IPS-20b (cell line): ENCODE measurements at regions not wholly inside any gene's neighbourhood (a gene's known extent, or its start where the extent isn't known, plus 50 kb on each side); places are given as distances from the start of the nearest gene placed in this dataset.
"Not testable (repeated sequence)": the region's sequence is repeated elsewhere in the genome, so short reads cannot be mapped to it uniquely, and the experiment has no call there.

Experiments
- H3K27ac ChIP-seq: one replicate; pipeline ENCODE4 v1.5.1; 2013; ENCODE audit warnings: low read length
- H3K27me3 ChIP-seq: 2 replicates; pipeline ENCODE4 v1.6.1; 2013; ENCODE audit warnings: mild to moderate bottlenecking, low read length, inconsistent platforms; ENCODE audit not compliant: insufficient read depth
- H3K36me3 ChIP-seq: 2 replicates; pipeline ENCODE4 v1.6.1; 2013; ENCODE audit warnings: low read depth, mild to moderate bottlenecking, inconsistent platforms, low read length, moderate library complexity; ENCODE audit not compliant: insufficient read depth
- H3K4me1 ChIP-seq: 2 replicates; pipeline ENCODE4 v1.6.1; 2013; ENCODE audit warnings: mild to moderate bottlenecking, control low read depth, inconsistent platforms, low read length, moderate library complexity; ENCODE audit not compliant: insufficient read depth
- H3K4me3 ChIP-seq: 2 replicates; pipeline ENCODE4 v1.5.1; 2013; ENCODE audit warnings: mild to moderate bottlenecking, low read length, inconsistent platforms
- H3K9ac ChIP-seq: 2 replicates; pipeline ENCODE4 v1.6.1; 2013; ENCODE audit warnings: low read depth, mild to moderate bottlenecking, inconsistent platforms, low read length, moderate library complexity
- H3K9me3 ChIP-seq: 2 replicates; pipeline ENCODE4 v1.6.1; 2013; ENCODE audit warnings: mild to moderate bottlenecking, low read depth, low read length, inconsistent platforms; ENCODE audit not compliant: insufficient read depth

- H3K4me1 ChIP-seq, H3K27ac ChIP-seq: not testable (repeated sequence)
Measured at GRCh38 chrY:16120096-16120495, 1595.8 kb downstream of the NLGN4Y start.

DNA sequence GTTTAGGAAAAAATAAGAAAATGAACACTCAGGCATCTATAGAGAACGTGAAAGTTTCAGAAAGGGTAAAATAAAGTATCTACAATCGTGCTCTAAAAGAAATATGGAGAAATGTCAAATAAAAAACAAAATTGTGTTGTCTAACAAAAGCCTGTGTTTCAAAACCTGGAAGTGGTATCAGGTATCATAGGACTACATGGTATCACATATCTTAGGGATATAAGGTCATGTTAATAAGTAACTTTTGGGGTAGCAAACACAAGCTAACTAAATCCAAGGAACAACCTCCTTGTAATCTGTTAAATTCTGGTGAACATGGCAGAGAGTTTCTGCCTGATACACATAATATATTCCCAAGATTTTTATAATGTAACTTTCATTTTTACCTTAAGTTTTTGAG, 1597.7 kb downstream of the NLGN4Y start:
- no peaks in the 10 kb centered on the region for H3K9me3 ChIP-seq
- no peak overlapping the region for H3K4me3 ChIP-seq
- H3K27ac ChIP-seq = no peak overlapping the region
- H3K27me3 ChIP-seq = no peaks in the 10 kb centered on the region
- no peak overlapping the region for H3K9ac ChIP-seq
- no peaks in the 10 kb centered on the region for H3K36me3 ChIP-seq
- H3K4me1 ChIP-seq = no peaks in the 10 kb centered on the region; the same call in 1 of the 2 replicates

More at GRCh38 chrY:16120096-16120495, 1595.8 kb downstream of the NLGN4Y start:
- not testable (repeated sequence) for H3K4me3 ChIP-seq, H3K9ac ChIP-seq, H3K9me3 ChIP-seq, H3K36me3 ChIP-seq, H3K27me3 ChIP-seq

- Histone ChIP-seq H3K27ac (no peak overlapping the region), H3K36me3 (no peaks in the 10 kb centered on the region), H3K4me3 (no peak overlapping the region), H3K9ac (no peak overlapping the region), H3K27me3 (no peaks in the 10 kb centered on the region), H3K4me1 (no peaks in the 10 kb centered on the region; the same call in 1 of the 2 replicates), H3K9me3 (peaks cover 3% of the 10 kb centered on the region; the same call in 1 of the 2 replicates)
Measured at GRCh38 chrY:16124630-16125317, 1600.4 kb downstream of the NLGN4Y start.

GRCh38 chrY:16136581-16137298, 1612.4 kb downstream of the NLGN4Y start:
- Histone ChIP-seq H3K9me3 (no peaks in the 10 kb centered on the region), H3K36me3 (no peaks in the 10 kb centered on the region), H3K4me3 (peak overlapping the region; percentile 40; the same call in 1 of the 2 replicates), H3K4me1 (peaks cover 9% of the 10 kb centered on the region; the same call in 1 of the 2 replicates), H3K27me3 (no peaks in the 10 kb centered on the region), H3K27ac (peak overlapping the region; percentile 7), H3K9ac (peak overlapping the region; percentile 41; the same call in 1 of the 2 replicates)

DNA sequence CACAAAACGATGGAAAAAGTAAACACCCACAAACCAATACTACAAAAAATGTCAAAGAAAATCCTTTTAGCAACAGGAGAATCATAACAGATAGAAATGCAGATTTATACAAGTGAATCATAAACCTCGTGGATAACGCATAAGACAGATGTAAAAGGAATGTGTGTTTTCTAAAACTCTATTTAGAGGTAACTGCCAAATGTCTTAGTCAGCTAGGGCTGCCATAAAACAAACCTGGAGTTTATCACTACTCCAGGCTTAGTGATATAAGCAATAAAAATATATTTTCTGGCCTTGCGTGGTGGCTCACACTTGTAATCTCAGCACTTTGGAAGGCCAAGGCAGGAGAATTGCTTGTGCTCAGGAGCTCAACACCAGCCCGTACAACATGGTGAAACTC, 1633.5 kb downstream of the NLGN4Y start:
- Histone ChIP-seq H3K27me3 (no peaks in the 10 kb centered on the region), H3K27ac (no peak overlapping the region), H3K9me3 (no peaks in the 10 kb centered on the region), H3K4me3 (no peak overlapping the region), H3K36me3 (no peaks in the 10 kb centered on the region), H3K9ac (no peak overlapping the region), H3K4me1 (no peaks in the 10 kb centered on the region)

- H3K4me1 ChIP-seq, H3K9ac ChIP-seq, H3K4me3 ChIP-seq, H3K9me3 ChIP-seq, H3K27me3 ChIP-seq, H3K27ac ChIP-seq, H3K36me3 ChIP-seq: not testable (repeated sequence)
Measured at GRCh38 chrY:16175740-16176139, 1651.4 kb downstream of the NLGN4Y start.

DNA sequence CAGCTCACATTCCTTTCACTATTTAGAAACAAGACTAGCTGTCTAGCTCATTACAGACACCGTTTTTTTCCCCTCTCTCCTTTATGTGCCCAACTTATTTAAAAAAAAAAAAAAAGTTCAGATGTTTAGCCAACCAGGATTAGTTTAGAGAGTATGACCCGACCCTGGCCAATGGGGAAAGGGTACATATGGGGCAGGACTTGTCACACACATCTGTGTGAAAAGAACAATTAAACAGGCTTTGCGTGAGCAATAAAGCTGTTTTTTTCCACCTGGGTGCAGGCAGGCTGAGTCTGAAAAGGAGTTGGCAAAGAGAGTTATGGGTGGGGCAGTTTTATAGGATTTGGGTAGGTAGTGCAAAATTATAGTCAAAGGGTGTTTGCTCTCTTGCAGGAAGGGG, 1674.5 kb downstream of the CDY2B start:
- H3K9me3 ChIP-seq, H3K4me3 ChIP-seq, H3K27ac ChIP-seq: not testable (repeated sequence)

DNA sequence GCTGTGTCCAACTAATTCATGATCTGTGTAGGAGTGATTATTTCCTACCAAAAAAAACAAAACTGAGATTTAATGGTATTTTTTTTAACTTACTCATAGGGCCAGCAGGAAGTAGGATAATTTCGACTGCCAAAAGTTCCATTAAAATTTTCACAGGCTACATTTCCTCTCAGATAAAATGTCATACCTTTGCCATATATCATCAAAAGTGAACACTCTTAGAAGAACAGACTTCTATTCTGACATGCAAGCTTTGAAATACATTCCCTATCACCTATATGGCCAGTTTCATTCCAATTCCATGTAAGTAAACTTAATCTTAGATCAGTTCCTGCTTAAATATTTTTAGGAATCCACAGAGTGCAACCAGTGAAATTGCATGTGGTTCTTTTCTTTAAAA, 1636.7 kb downstream of the CDY2B start:
- H3K4me3 ChIP-seq, H3K27me3 ChIP-seq, H3K27ac ChIP-seq, H3K9ac ChIP-seq, H3K4me1 ChIP-seq, H3K9me3 ChIP-seq, H3K36me3 ChIP-seq: not testable (repeated sequence)

More for the DNA sequence above, 1674.5 kb downstream of the CDY2B start:
- not testable (repeated sequence) for H3K36me3 ChIP-seq, H3K27me3 ChIP-seq, H3K9ac ChIP-seq, H3K4me1 ChIP-seq

DNA sequence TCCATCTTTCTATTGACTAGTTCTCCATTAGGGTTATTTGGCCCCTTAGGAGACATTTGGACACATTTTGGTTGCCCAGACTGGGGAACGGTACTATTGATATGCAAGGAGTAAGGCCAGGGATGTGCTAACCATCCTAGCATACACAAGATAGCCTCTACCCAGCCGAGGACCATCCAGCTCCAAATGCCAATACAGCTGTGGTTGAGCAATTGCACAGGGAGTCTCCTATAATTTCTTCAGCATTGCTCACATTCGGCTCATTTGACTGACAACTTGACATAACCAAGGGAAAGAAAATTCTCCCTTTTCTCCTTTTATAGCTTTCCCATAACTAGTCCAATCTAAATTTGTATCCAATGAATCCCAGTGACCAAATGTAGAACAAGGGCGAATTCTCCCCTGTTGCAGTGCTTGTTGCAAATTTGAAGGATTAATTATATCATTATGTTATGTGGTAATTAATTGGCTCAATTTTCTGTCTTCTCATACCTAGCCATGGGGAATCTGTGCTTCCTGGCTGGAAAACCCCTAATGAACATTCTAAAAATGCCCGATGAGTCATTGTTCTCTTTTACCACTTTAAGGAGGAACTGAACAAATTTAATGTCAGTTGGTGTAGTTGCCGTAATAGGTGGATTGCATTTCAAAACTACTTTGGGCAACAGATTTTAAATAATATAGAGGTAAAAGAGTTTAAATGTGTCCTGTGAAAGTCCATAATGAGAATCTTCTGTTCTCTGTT, 1625.3 kb downstream of the CDY2B start:
- not testable (repeated sequence) for H3K9me3 ChIP-seq, H3K27me3 ChIP-seq, H3K36me3 ChIP-seq, H3K9ac ChIP-seq, H3K4me3 ChIP-seq, H3K4me1 ChIP-seq, H3K27ac ChIP-seq

- H3K4me1 ChIP-seq, H3K36me3 ChIP-seq, H3K9ac ChIP-seq, H3K9me3 ChIP-seq, H3K27me3 ChIP-seq, H3K27ac ChIP-seq, H3K4me3 ChIP-seq: not testable (repeated sequence)
Measured at GRCh38 chrY:16255778-16256177, 1624.2 kb downstream of the CDY2B start.
